DND-41 (cell line): ENCODE measurements at regions not wholly inside any gene's neighbourhood (a gene's known extent, or its start where the extent isn't known, plus 50 kb on each side); places are given as distances from the start of the nearest gene placed in this dataset.
A peak's percentile ranks its signal among the peaks of the same experiment; 100 is the strongest.
"Not testable (repeated sequence)": the region's sequence is repeated elsewhere in the genome, so short reads cannot be mapped to it uniquely, and the experiment has no call there.

Experiments
- ATAC-seq: fragments of 200-7000 bp; cut with Tn5 transposase; 3 replicates; pipeline ENCODE4 v1.9.1; 2021; ENCODE audit warnings: low read depth; ENCODE audit not compliant: insufficient read depth
- DNase-seq: peaks from one replicate; pipeline ENCODE4 v3.0.0-alpha.2; 2020
- H2AFZ ChIP-seq: 2 replicates; pipeline ENCODE4 v1.6.0; 2012; ENCODE audit warnings: low read depth, low read length
- H3K27ac ChIP-seq: 2 replicates; pipeline ENCODE4 v1.5.1; 2012; ENCODE audit warnings: low read length, inconsistent platforms
- H3K27me3 ChIP-seq: fragments of 200-600 bp; sonication (generic); 2 replicates; pipeline ENCODE4 v1.6.0; 2012; ENCODE audit warnings: low read length, mild to moderate bottlenecking, inconsistent platforms; ENCODE audit not compliant: insufficient read depth, poor library complexity
- H3K36me3 ChIP-seq: 2 replicates; pipeline ENCODE4 v1.5.1; 2012; ENCODE audit warnings: low read length, inconsistent platforms; ENCODE audit not compliant: insufficient read depth
- H3K4me1 ChIP-seq: 2 replicates; pipeline ENCODE4 v1.5.1; 2012; ENCODE audit warnings: mild to moderate bottlenecking, low read length; ENCODE audit not compliant: insufficient read depth
- H3K4me2 ChIP-seq: 2 replicates; pipeline ENCODE4 v1.6.0; 2012; ENCODE audit warnings: mild to moderate bottlenecking, moderate library complexity, low read length, inconsistent platforms; ENCODE audit not compliant: insufficient read depth
- H3K4me3 ChIP-seq, 2 experiments: fragments of 200-600 bp in 1 of 2; shearing (Covaris generic) in 1 of 2; 2 replicates each; pipeline ENCODE4 v1.5.1; 2012 to 2016; ENCODE audit warnings: inconsistent platforms in 2 of 2, low read length in 2 of 2, mild to moderate bottlenecking in 2 of 2, low read depth in 1 of 2, moderate library complexity in 1 of 2
- H3K79me2 ChIP-seq: 2 replicates; pipeline ENCODE4 v1.6.0; 2012; ENCODE audit warnings: low read length, inconsistent platforms; ENCODE audit not compliant: insufficient read depth
- H3K9ac ChIP-seq: 2 replicates; pipeline ENCODE4 v1.6.0; 2012; ENCODE audit warnings: low read depth, mild to moderate bottlenecking, inconsistent platforms, low read length, moderate library complexity
- H3K9me3 ChIP-seq: 2 replicates; pipeline ENCODE4 v1.5.1; 2012; ENCODE audit warnings: low read length, moderate library complexity, mild to moderate bottlenecking, inconsistent platforms; ENCODE audit not compliant: insufficient read depth, severe bottlenecking
- H4K20me1 ChIP-seq: 2 replicates; pipeline ENCODE4 v1.6.0; 2012; ENCODE audit warnings: low read length; ENCODE audit not compliant: insufficient read depth
- EZH2 ChIP-seq: IDR thresholded peaks from 3 replicates; pipeline ENCODE4 v1.6.1; 2012; ENCODE audit warnings: borderline replicate concordance, low read depth, mild to moderate bottlenecking, moderate library complexity, low read length, inconsistent platforms; ENCODE audit not compliant: severe bottlenecking
- TF ChIP-seq, protein P1 (sequence below): IDR thresholded peaks from 2 replicates; pipeline ENCODE4 v1.5.1; 2012; ENCODE audit warnings: borderline replicate concordance, low read length, moderate library complexity, mild to moderate bottlenecking; ENCODE audit not compliant: poor library complexity, severe bottlenecking; ENCODE audit errors: extremely low read depth

DNA sequence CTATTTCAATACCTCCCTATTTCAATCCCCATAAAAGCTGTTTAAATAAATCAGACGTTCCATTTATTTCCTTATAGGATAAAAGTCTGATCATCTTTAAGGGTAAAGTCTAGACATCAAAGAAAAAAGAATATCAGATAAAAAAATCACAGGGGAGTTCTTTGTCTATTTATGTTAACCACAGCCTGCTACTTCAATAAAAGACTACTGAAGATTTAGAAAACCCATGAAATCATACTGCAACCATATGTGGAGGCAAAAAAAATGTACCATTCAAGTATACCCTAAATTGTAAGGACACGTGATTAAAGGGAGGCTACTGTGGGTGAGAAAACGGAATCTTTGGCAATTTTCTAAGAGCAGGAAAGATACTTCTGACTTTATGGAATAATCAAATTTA lies 108.2 kb upstream of the TNFSF4 start:
- Histone ChIP-seq H4K20me1 (no peaks in the 10 kb centered on the region), H3K4me1 (peaks cover 11% of the 10 kb centered on the region; the same call in 1 of the 2 replicates), H3K79me2 (no peaks in the 10 kb centered on the region), H3K27me3 (no peaks in the 10 kb centered on the region), H3K27ac (no peak overlapping the region), H3K4me3 (no peak overlapping the region), H3K9ac (no peak overlapping the region), H3K9me3 (no peaks in the 10 kb centered on the region), H3K36me3 (no peaks in the 10 kb centered on the region), H3K4me2 (no peak overlapping the region), H2AFZ (no peak overlapping the region)
- ATAC-seq (peak; percentile 79), DNase-seq (no peak)
- TF ChIP-seq EZH2, result no peak
- TF ChIP-seq, protein P1, sequence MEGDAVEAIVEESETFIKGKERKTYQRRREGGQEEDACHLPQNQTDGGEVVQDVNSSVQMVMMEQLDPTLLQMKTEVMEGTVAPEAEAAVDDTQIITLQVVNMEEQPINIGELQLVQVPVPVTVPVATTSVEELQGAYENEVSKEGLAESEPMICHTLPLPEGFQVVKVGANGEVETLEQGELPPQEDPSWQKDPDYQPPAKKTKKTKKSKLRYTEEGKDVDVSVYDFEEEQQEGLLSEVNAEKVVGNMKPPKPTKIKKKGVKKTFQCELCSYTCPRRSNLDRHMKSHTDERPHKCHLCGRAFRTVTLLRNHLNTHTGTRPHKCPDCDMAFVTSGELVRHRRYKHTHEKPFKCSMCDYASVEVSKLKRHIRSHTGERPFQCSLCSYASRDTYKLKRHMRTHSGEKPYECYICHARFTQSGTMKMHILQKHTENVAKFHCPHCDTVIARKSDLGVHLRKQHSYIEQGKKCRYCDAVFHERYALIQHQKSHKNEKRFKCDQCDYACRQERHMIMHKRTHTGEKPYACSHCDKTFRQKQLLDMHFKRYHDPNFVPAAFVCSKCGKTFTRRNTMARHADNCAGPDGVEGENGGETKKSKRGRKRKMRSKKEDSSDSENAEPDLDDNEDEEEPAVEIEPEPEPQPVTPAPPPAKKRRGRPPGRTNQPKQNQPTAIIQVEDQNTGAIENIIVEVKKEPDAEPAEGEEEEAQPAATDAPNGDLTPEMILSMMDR, result no peak

DNA sequence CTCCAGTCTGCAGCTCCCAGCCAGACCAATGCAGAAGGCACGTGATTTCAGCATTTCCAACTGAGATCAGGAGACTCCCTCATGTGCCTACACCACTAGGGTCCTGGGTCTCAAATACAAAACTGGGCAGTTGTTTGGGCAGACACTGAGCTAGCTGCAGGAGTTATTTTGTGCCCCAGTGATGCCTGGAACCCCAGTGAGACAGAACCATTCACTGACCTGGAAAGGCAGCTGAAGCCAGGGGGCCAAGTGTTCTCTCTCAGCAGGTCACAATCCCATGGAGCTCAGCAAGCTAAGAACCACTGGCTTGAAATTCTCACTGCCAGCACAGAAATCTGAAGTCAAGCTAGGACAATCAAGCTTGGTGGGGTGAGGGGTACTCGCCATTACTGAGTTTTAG lies 111.7 kb upstream of the TNFSF4 start:
- ATAC-seq, result no peak
- H3K79me2 ChIP-seq, result no peaks in the 10 kb centered on the region
- no peaks in the 10 kb centered on the region for H3K9me3 ChIP-seq
- no peak for DNase-seq
- peaks cover 11% of the 10 kb centered on the region; the same call in 1 of the 2 replicates for H3K4me1 ChIP-seq
- no peaks in the 10 kb centered on the region for H4K20me1 ChIP-seq
- H2AFZ ChIP-seq, result no peak overlapping the region
- H3K4me3 ChIP-seq, result no peak overlapping the region
- H3K36me3 ChIP-seq, result no peaks in the 10 kb centered on the region
- TF ChIP-seq EZH2, result no peak
- TF ChIP-seq, protein P1, result no peak
- no peaks in the 10 kb centered on the region for H3K27me3 ChIP-seq
- H3K27ac ChIP-seq, result no peak overlapping the region
- no peak overlapping the region for H3K9ac ChIP-seq
- no peak overlapping the region for H3K4me2 ChIP-seq

DNA sequence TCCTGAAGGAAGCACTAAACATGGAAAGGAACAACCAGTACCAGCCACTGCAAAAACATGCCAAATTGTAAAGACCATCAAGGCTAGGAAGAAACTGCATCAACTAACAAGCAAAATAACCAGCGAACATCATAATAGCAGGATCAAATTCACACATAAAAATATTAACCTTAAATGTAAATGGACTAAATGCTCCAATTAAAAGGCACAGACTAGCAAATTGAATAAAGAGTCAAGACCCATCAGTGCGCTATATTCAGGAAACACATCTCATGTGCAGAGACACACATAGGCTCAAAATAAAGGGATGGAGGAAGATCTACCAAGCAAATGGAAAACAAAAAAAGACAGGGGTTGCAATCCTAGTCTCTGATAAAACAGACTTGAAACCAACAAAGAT lies 117.2 kb upstream of the TNFSF4 start:
- H3K4me1 ChIP-seq, H3K9ac ChIP-seq, H2AFZ ChIP-seq, H4K20me1 ChIP-seq, H3K4me3 ChIP-seq, H3K36me3 ChIP-seq, H3K27ac ChIP-seq, ATAC-seq, DNase-seq, H3K27me3 ChIP-seq, H3K9me3 ChIP-seq, H3K4me2 ChIP-seq, H3K79me2 ChIP-seq: not testable (repeated sequence)

DNA sequence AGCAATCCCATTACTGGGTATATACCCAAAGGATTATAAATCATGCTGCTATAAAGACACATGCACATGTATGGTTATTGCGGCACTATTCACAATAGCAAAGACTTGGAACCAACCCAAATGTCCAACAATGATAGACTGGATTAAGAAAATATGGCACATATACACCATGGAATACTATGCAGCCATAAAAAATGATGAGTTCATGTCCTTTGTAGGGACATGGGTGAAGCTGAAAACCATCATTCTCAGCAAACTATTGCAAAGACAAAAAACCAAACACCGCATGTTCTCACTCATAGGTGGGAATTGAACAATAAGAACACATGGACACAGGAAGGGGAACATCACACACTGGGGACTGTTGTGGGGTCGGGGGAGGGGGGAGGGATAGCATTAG lies 120.9 kb upstream of the TNFSF4 start:
- not testable (repeated sequence) for H4K20me1 ChIP-seq, DNase-seq, ATAC-seq, H3K9me3 ChIP-seq, H3K27ac ChIP-seq, H3K79me2 ChIP-seq, H3K36me3 ChIP-seq, H3K9ac ChIP-seq, H3K27me3 ChIP-seq, H2AFZ ChIP-seq, H3K4me3 ChIP-seq, H3K4me2 ChIP-seq
- peaks cover 33% of the 10 kb centered on the region for H3K4me1 ChIP-seq

DNA sequence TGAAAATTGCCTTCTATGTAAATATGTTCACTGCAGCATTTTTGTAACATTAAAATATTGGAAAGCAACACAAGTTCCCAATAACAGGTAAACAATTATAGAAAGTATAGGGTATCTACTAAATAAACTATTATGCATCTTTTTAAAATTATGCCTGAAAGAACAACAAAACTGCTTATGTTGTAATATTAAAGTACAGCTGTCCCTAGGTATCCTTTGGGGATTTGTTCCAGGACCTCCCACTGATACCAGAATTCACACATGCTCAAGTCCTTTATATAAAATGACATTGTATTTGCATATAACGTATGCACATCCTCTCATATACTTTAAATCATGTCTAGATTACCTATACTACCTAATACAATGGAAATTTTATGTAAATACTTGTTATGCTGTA lies 121.8 kb upstream of the TNFSF4 start:
- no peak overlapping the region for H3K4me3 ChIP-seq
- TF ChIP-seq, protein P1, result no peak
- no peak for TF ChIP-seq EZH2
- 0 out of 2 replicates have a peak overlapping the region, but pooled peaks have one; percentile 23 for H3K27ac ChIP-seq
- DNase-seq (no peak), ATAC-seq (no peak)
- no peak overlapping the region for H3K9ac ChIP-seq
- no peaks in the 10 kb centered on the region for H3K36me3 ChIP-seq
- H3K9me3 ChIP-seq, result no peaks in the 10 kb centered on the region
- no peaks in the 10 kb centered on the region for H4K20me1 ChIP-seq
- no peaks in the 10 kb centered on the region for H3K79me2 ChIP-seq
- no peaks in the 10 kb centered on the region for H3K27me3 ChIP-seq
- no peak overlapping the region for H2AFZ ChIP-seq
- H3K4me1 ChIP-seq, result peaks cover 33% of the 10 kb centered on the region
- no peak overlapping the region for H3K4me2 ChIP-seq
